ENCODE measurements at regions not wholly inside any gene's neighbourhood (a gene's known extent, or its start where the extent isn't known, plus 50 kb on each side); places are given as distances from the start of the nearest gene placed in this dataset.
"Not testable (repeated sequence)": the region's sequence is repeated elsewhere in the genome, so short reads cannot be mapped to it uniquely, and the experiment has no call there.

- DNase-seq: no peak
These were observed 197.6 kb upstream of the CFAP20DC start for GRCh38 chr3:59247402-59247841.

- DNase-seq: no peak
These were observed 197.0 kb upstream of the CFAP20DC start for GRCh38 chr3:59246719-59247401.

GRCh38 chr3:59245859-59246501, 196.2 kb upstream of the CFAP20DC start:
- no peak for DNase-seq

DNA sequence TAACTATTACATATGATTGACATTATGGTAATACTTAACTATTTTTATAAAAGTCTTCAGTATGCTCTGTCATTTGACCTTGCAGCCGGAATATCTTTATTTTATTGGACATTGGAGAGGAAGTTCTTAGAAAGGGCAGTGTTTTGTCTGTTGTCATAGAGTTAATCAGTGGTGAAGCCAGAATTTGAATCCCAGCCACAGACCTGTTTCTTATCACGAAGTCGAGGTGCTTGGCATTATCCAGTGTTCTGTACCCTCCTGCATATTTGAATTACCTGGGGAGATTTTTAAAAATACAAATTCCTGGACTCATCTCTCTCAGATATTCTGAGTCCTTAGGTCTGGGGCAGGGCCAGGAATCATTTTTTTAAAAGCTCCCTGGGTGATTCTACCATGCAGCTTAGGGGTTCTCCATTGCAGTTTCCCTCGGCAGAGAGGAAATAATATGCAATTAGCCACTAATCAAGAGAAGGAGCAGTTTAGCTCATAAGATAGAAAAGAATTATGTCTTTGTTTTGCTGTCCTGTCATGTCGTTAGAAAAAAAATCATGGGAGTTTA, 195.6 kb upstream of the CFAP20DC start:
- DNase-seq: no peak

DNA sequence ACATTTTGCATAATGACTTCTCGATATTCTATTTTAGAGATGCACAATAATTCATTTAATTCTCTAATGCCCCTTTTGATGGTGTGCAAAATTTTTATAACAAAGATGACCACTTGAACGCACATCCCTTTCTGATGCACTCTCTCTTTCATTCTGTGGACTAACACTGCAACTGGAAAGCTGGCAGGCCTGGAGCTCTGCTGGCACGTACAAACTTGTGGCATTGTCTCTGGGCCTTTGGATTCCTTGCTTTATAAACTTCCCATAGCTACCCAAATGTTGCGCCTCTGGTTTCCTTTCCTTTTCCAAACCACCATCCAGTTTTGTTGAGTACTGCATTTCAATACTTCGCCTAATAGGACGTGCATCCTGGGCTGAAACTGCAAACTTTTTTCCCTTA, 194.5 kb upstream of the CFAP20DC start:
- no peak for DNase-seq

DNA sequence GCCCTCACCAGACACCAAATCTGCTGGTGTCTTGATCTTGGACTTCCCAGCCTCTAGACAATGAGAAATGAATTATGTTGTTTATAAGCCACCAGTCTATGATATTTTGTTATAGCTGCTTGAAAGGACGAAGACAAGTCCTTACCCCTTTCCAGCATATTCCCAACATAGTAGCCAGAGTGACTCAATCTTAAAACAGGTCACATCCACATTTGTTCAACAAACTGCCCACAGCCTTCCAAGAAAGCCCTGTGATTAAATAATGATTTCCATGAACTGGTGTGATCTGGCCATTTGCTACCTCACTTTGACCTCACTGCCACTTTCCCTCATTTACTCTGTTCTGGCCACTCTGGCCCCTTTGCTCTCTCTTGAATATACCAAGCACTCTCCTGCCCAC, 193.7 kb upstream of the CFAP20DC start:
- no peak for DNase-seq

GRCh38 chr3:59240666-59241255, 190.9 kb upstream of the CFAP20DC start:
- DNase-seq: no peak

- no peak for DNase-seq
These were observed 187.3 kb upstream of the CFAP20DC start for GRCh38 chr3:59237121-59237520.

- no peak for DNase-seq
These were observed 185.8 kb upstream of the CFAP20DC start for GRCh38 chr3:59235634-59236012.

- DNase-seq: no peak
These were observed 185.2 kb upstream of the CFAP20DC start for GRCh38 chr3:59234884-59235633.

GRCh38 chr3:59230379-59230778, 180.6 kb upstream of the CFAP20DC start:
- DNase-seq: not testable (repeated sequence)

- DNase-seq: no peak
These were observed 164.0 kb upstream of the CFAP20DC start for GRCh38 chr3:59213860-59214259.

- DNase-seq: peak; percentile 47
These were observed 162.4 kb upstream of the CFAP20DC start for GRCh38 chr3:59212128-59212779.

GRCh38 chr3:59210260-59210659, 160.4 kb upstream of the CFAP20DC start:
- no peak for DNase-seq

DNA sequence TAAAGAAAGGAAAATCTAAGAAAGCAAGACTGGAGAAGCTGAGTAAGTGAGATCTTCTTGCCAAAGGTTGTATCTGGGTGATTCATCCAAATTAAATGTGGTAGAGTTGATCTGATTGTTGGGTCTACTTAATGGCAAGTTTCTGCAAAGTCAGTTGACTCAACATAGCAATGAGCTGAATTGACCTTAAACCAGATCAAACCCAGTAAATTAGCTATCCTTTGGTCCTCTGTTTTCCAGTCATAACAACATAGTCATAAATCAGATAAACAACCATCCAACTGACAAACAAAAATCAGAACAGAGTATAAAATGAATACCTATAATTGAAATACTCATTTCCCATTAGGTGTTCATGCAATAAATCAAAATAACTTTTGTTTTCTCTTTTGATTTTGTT, 142.6 kb upstream of the CFAP20DC start:
- no peak for DNase-seq

DNA sequence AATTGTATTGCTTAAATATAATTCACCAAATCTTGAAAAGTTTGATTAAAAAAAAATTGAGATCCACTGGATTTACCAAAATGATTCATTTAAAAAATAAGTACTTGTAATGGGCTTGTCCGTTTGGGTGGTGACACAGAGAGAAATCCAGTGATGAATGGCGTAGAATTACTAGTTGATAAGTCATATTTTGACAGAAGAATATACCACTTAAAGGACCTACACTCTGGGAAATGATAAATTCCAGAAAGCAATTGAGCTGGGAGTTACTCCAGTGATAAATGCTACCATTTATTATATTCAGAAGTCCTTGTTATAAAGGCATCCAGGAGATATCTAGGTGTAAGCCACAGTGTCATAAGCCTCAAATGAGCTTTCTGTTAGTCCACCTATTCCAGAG, 141.8 kb upstream of the CFAP20DC start:
- no peak for DNase-seq

- DNase-seq: no peak
These were observed 140.1 kb upstream of the CFAP20DC start for GRCh38 chr3:59189939-59190338.

- DNase-seq: no peak
These were observed 139.7 kb upstream of the CFAP20DC start for GRCh38 chr3:59189526-59189925.

DNA sequence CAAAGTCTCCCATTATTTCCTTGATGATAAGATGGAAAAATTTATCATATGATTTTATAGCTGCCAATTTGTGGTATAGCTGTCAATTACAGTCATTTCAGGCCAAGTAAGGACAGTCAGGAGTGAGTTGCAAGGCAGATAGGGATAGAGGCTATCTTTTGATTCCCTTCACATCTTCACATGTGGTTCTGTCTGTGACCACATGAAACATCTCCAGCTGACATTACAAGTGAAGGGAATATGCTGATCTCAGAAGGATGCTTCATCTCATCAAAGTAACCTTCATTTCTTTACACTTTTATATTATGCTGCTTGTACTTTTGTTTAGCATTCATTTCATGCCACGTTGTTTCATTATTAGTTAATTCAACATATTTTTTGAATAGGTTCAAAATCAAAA, 136.9 kb upstream of the CFAP20DC start:
- no peak for DNase-seq

DNA sequence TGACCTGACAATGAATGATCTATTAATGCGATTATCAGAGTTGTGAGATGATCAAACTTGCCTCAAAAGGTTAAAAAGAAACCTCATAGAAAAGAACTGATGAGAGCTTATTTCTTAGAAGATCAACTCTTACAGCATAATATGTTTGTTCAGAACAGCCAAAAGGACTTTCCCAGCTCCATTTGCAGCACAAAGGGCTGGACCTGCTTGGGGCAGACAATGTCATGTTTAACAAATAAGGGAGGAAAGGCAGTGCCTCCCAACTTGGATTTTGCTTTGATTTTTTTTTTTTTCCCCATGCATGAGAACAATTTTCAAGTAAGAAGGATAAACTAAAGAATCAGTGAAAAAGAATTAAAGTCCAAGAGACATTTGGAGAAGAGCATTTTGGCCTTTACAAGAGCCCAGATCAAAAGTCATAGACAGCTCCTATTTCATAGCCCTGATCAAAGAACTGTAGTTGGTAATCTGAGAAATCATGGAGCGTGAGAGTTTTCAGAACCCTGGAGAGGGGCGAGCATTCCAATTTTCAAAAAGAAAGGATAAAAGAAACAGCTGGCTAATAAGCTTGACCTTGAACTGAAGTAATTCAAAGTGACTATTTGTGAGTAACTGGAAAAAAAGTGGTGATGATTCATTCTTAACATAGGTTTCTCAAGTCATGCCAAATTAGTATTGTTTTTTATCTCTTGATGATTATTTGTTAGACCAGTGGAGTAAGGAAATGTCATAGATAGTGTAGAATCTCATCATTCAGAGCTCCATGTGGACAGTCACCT, 136.0 kb upstream of the CFAP20DC start:
- DNase-seq: no peak

DNA sequence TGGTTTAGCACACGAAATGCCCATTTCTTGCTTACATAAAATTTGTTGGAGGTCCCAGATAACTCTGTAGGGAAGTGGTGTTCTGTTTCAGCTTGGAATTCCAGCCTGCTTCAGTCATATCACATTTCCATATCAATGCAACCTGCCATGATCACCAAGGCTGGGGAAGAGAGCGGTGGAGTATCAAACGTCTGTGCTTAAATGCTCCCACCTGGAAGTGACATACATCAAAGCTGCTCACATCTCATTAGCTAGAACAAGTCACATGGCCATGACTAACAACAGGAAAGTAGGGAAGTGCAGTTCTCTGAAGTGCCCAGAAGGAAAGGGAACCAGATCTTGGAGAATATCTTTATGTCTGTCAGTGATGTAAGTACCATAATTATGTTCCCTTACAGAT, 130.2 kb upstream of the CFAP20DC start:
- no peak for DNase-seq

GRCh38 chr3:59178698-59179097, 128.9 kb upstream of the CFAP20DC start:
- no peak for DNase-seq

Data from right forelimb (tissue), 1 donor.